ENCODE measurements at regions not wholly inside any gene's neighbourhood (a gene's known extent, or its start where the extent isn't known, plus 50 kb on each side); places are given as distances from the start of the nearest gene placed in this dataset.
A peak's percentile ranks its signal among the peaks of the same experiment; 100 is the strongest.

DNA sequence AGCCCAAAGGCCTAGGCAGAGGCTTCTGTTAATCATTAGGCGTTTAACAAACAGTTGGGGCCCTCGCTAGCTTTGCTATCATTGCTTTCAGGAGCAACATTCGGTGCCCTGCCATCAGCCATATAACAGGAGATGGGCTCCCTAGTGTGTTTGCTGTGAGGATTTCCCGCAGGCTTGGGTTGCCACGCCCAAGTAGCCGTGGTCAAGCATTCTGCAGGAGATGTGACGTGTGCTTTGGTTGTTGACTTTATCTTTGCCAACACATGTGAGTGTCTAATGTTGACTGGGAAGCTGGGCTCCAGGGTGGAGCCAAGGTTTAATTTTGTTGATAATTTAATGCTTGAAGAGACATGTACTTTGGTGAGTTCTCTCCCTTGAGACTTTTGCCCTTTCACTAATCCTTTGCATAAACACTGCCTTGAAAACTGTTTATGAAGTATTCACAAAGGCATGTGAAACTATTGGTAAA lies 184.6 kb upstream of the KIT start (continued):
- TF ChIP-seq FUBP1 (CRISPR knock-in tag; IDR thresholded peaks at IDR 0.05; ENCODE audit: borderline replicate concordance) (no peak), ZNF468 (CRISPR knock-in tag; IDR thresholded peaks at IDR 0.05) (no peak), NFE2 (CRISPR knock-in tag; IDR thresholded peaks at IDR 0.05) (no peak), ZFP41 (CRISPR knock-in tag; IDR thresholded peaks at IDR 0.05; ENCODE audit: borderline replicate concordance) (no peak), NFRKB (IDR thresholded peaks at IDR 0.05) (no peak), ZFAT (CRISPR knock-in tag; conservative IDR thresholded peaks at IDR 0.05) (no peak), ZNF800 (CRISPR knock-in tag; IDR thresholded peaks at IDR 0.05) (no peak), SRSF9 (IDR thresholded peaks at IDR 0.05; ENCODE audit: borderline replicate concordance, insufficient read depth, low read depth, low read length, poor library complexity, severe bottlenecking) (no peak), SMC3 (IDR thresholded peaks at IDR 0.05; ENCODE audit: low read length) (no peak), CBFB (CRISPR knock-in tag; IDR thresholded peaks at IDR 0.05) (no peak), REXO4 (CRISPR knock-in tag; IDR thresholded peaks at IDR 0.05; ENCODE audit: borderline replicate concordance) (no peak), ZUFSP (CRISPR knock-in tag; IDR thresholded peaks at IDR 0.05; ENCODE audit: borderline replicate concordance) (no peak), ZNF224 (CRISPR knock-in tag; IDR thresholded peaks at IDR 0.05) (no peak), FOXA3 (CRISPR knock-in tag; IDR thresholded peaks at IDR 0.05) (peak; percentile 63; the same call in 1 of the 2 replicates), ETV5 (CRISPR knock-in tag; IDR thresholded peaks at IDR 0.05; ENCODE audit: borderline replicate concordance) (no peak), KLF6 (CRISPR knock-in tag; IDR thresholded peaks at IDR 0.05) (no peak), ISX (CRISPR knock-in tag; conservative IDR thresholded peaks at IDR 0.05) (no peak), MAX (IDR thresholded peaks at IDR 0.05) (peak; percentile 32; the same call in 1 of the 2 replicates), ZNF788 (CRISPR knock-in tag; IDR thresholded peaks at IDR 0.05; ENCODE audit: borderline replicate concordance) (no peak), TBX3 (IDR thresholded peaks at IDR 0.05; ENCODE audit: borderline replicate concordance) (no peak), ZFP37 (CRISPR knock-in tag; IDR thresholded peaks at IDR 0.05; ENCODE audit: borderline replicate concordance) (no peak), BORCS8-MEF2B (CRISPR knock-in tag; IDR thresholded peaks at IDR 0.05) (no peak), IRF2 (CRISPR knock-in tag; IDR thresholded peaks at IDR 0.05) (0 out of 2 replicates have a peak, but pooled peaks have one; percentile 32), CREB3 (CRISPR knock-in tag; IDR thresholded peaks at IDR 0.05) (no peak)
- TF ChIP-seq, protein P1, sequence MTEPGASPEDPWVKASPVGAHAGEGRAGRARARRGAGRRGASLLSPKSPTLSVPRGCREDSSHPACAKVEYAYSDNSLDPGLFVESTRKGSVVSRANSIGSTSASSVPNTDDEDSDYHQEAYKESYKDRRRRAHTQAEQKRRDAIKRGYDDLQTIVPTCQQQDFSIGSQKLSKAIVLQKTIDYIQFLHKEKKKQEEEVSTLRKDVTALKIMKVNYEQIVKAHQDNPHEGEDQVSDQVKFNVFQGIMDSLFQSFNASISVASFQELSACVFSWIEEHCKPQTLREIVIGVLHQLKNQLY (CRISPR knock-in tag; IDR thresholded peaks at IDR 0.05): no peak
